ENCODE measurements at regions not wholly inside any gene's neighbourhood (a gene's known extent, or its start where the extent isn't known, plus 50 kb on each side); places are given as distances from the start of the nearest gene placed in this dataset.

GRCh38 chr21:43324596-43324995 lies 102.3 kb downstream of the SIK1 start:
- CTCF ChIA-PET (ENCODE audit: unreplicated experiment), result no interaction called here
- intact Hi-C loops (cut with micrococcal nuclease; ENCODE audit: unreplicated experiment), result loop anchor here (10.0 kb wide), 1 partner anchor 390 kb away; the partner anchor contains the start of gene PDXK
- BruUV-seq (replicated peaks), result no TSS peak
- no peaks in the 10 kb centered on the region for H3K9me2 ChIP-seq (ENCODE audit: insufficient read depth, low read length)
- peaks cover 21% of the 10 kb centered on the region for H3K4me1 ChIP-seq (ENCODE audit: insufficient read depth, low read length, poor library complexity, severe bottlenecking)
- no peak for TF ChIP-seq EZH2phosphoT487 (IDR thresholded peaks at IDR 0.05; ENCODE audit: borderline replicate concordance, low read depth, low read length)
- TF ChIP-seq CTCF (conservative IDR thresholded peaks at IDR 0.05; ENCODE audit: low read length), result no peak
- no peak overlapping the region for H3K4me2 ChIP-seq (ENCODE audit: low read length)
- no peaks in the 10 kb centered on the region for H3K79me2 ChIP-seq (ENCODE audit: insufficient read depth, low read depth, low read length)
- no peak overlapping the region for H3K27ac ChIP-seq (ENCODE audit: low read depth, low read length, poor library complexity, severe bottlenecking)
- H4K20me1 ChIP-seq (ENCODE audit: insufficient read depth, low read length), result no peaks in the 10 kb centered on the region
- no peak overlapping the region for H3K4me3 ChIP-seq (ENCODE audit: low read depth, low read length, poor library complexity, severe bottlenecking)
- H3K36me3 ChIP-seq (ENCODE audit: insufficient read depth, low read length), result no peaks in the 10 kb centered on the region
- no peak for DNase-seq (ENCODE audit: low spot score)
- H3K9me3 ChIP-seq (ENCODE audit: low read length), result no peaks in the 10 kb centered on the region
- no peak overlapping the region for H2AFZ ChIP-seq (ENCODE audit: low read length)
- POLR2A ChIA-PET, result no interaction called here

- CTCF ChIA-PET (ENCODE audit: unreplicated experiment), result no interaction called here
Measured at GRCh38 chr21:43323244-43324005, 103.5 kb downstream of the SIK1 start.

More at GRCh38 chr21:43323244-43324005, 103.5 kb downstream of the SIK1 start:
- Histone ChIP-seq H4K20me1 (ENCODE audit: insufficient read depth, low read length) (no peaks in the 10 kb centered on the region), H2AFZ (ENCODE audit: low read length) (no peak overlapping the region), H3K9me2 (ENCODE audit: insufficient read depth, low read length) (no peaks in the 10 kb centered on the region), H3K27ac (ENCODE audit: low read depth, low read length, poor library complexity, severe bottlenecking) (no peak overlapping the region), H3K4me1 (ENCODE audit: insufficient read depth, low read length, poor library complexity, severe bottlenecking) (peaks cover 21% of the 10 kb centered on the region), H3K79me2 (ENCODE audit: insufficient read depth, low read depth, low read length) (no peaks in the 10 kb centered on the region), H3K4me3 (ENCODE audit: low read depth, low read length, poor library complexity, severe bottlenecking) (no peak overlapping the region), H3K4me2 (ENCODE audit: low read length) (no peak overlapping the region), H3K36me3 (ENCODE audit: insufficient read depth, low read length) (no peaks in the 10 kb centered on the region), H3K9me3 (ENCODE audit: low read length) (no peaks in the 10 kb centered on the region)
- POLR2A ChIA-PET, result no interaction called here
- DNase-seq (ENCODE audit: low spot score), result no peak
- intact Hi-C loops (cut with micrococcal nuclease; ENCODE audit: unreplicated experiment), result loop anchor here (10.0 kb wide), 1 partner anchor 391 kb away; the partner anchor contains the start of gene PDXK
- BruUV-seq (replicated peaks), result no TSS peak
- TF ChIP-seq EZH2phosphoT487 (IDR thresholded peaks at IDR 0.05; ENCODE audit: borderline replicate concordance, low read depth, low read length) (no peak), CTCF (conservative IDR thresholded peaks at IDR 0.05; ENCODE audit: low read length) (no peak)
